DND-41 (cell line): ENCODE measurements at regions not wholly inside any gene's neighbourhood (a gene's known extent, or its start where the extent isn't known, plus 50 kb on each side); places are given as distances from the start of the nearest gene placed in this dataset.

Experiments
- ATAC-seq: fragments of 200-7000 bp; cut with Tn5 transposase; 3 replicates; pipeline ENCODE4 v1.9.1; 2021; ENCODE audit warnings: low read depth; ENCODE audit not compliant: insufficient read depth
- DNase-seq: peaks from one replicate; pipeline ENCODE4 v3.0.0-alpha.2; 2020
- H2AFZ ChIP-seq: 2 replicates; pipeline ENCODE4 v1.6.0; 2012; ENCODE audit warnings: low read depth, low read length
- H3K27ac ChIP-seq: 2 replicates; pipeline ENCODE4 v1.5.1; 2012; ENCODE audit warnings: low read length, inconsistent platforms
- H3K27me3 ChIP-seq: fragments of 200-600 bp; sonication (generic); 2 replicates; pipeline ENCODE4 v1.6.0; 2012; ENCODE audit warnings: low read length, mild to moderate bottlenecking, inconsistent platforms; ENCODE audit not compliant: insufficient read depth, poor library complexity
- H3K36me3 ChIP-seq: 2 replicates; pipeline ENCODE4 v1.5.1; 2012; ENCODE audit warnings: low read length, inconsistent platforms; ENCODE audit not compliant: insufficient read depth
- H3K4me1 ChIP-seq: 2 replicates; pipeline ENCODE4 v1.5.1; 2012; ENCODE audit warnings: mild to moderate bottlenecking, low read length; ENCODE audit not compliant: insufficient read depth
- H3K4me2 ChIP-seq: 2 replicates; pipeline ENCODE4 v1.6.0; 2012; ENCODE audit warnings: mild to moderate bottlenecking, moderate library complexity, low read length, inconsistent platforms; ENCODE audit not compliant: insufficient read depth
- H3K4me3 ChIP-seq, 2 experiments: fragments of 200-600 bp in 1 of 2; shearing (Covaris generic) in 1 of 2; 2 replicates each; pipeline ENCODE4 v1.5.1; 2012 to 2016; ENCODE audit warnings: inconsistent platforms in 2 of 2, low read length in 2 of 2, mild to moderate bottlenecking in 2 of 2, low read depth in 1 of 2, moderate library complexity in 1 of 2
- H3K79me2 ChIP-seq: 2 replicates; pipeline ENCODE4 v1.6.0; 2012; ENCODE audit warnings: low read length, inconsistent platforms; ENCODE audit not compliant: insufficient read depth
- H3K9ac ChIP-seq: 2 replicates; pipeline ENCODE4 v1.6.0; 2012; ENCODE audit warnings: low read depth, mild to moderate bottlenecking, inconsistent platforms, low read length, moderate library complexity
- H3K9me3 ChIP-seq: 2 replicates; pipeline ENCODE4 v1.5.1; 2012; ENCODE audit warnings: low read length, moderate library complexity, mild to moderate bottlenecking, inconsistent platforms; ENCODE audit not compliant: insufficient read depth, severe bottlenecking
- H4K20me1 ChIP-seq: 2 replicates; pipeline ENCODE4 v1.6.0; 2012; ENCODE audit warnings: low read length; ENCODE audit not compliant: insufficient read depth
- CTCF ChIP-seq: IDR thresholded peaks from 2 replicates; pipeline ENCODE4 v1.5.1; 2012; ENCODE audit warnings: borderline replicate concordance, low read length, moderate library complexity, mild to moderate bottlenecking; ENCODE audit not compliant: poor library complexity, severe bottlenecking; ENCODE audit errors: extremely low read depth
- EZH2 ChIP-seq: IDR thresholded peaks from 3 replicates; pipeline ENCODE4 v1.6.1; 2012; ENCODE audit warnings: borderline replicate concordance, low read depth, mild to moderate bottlenecking, moderate library complexity, low read length, inconsistent platforms; ENCODE audit not compliant: severe bottlenecking

GRCh38 chr12:17456486-17456885, 633.5 kb downstream of the RERGL start:
- no peak for ATAC-seq
- Histone ChIP-seq H3K27me3 (no peaks in the 10 kb centered on the region), H3K9ac (no peak overlapping the region), H3K27ac (no peak overlapping the region), H3K4me1 (no peaks in the 10 kb centered on the region), H2AFZ (no peak overlapping the region), H3K9me3 (no peaks in the 10 kb centered on the region), H3K79me2 (no peaks in the 10 kb centered on the region), H3K4me3 (no peak overlapping the region), H3K36me3 (no peaks in the 10 kb centered on the region), H3K4me2 (no peak overlapping the region), H4K20me1 (no peaks in the 10 kb centered on the region)
- no peak for TF ChIP-seq EZH2
- TF ChIP-seq CTCF, result no peak
- no peak for DNase-seq

GRCh38 chr12:17438141-17438540, 651.9 kb downstream of the RERGL start:
- H3K9ac ChIP-seq, result no peak overlapping the region
- no peak for ATAC-seq
- TF ChIP-seq EZH2 (no peak), CTCF (no peak)

GRCh38 chr12:17416748-17417147, 673.2 kb downstream of the RERGL start:
- Histone ChIP-seq H2AFZ (no peak overlapping the region), H3K79me2 (no peaks in the 10 kb centered on the region), H4K20me1 (no peaks in the 10 kb centered on the region), H3K27me3 (no peaks in the 10 kb centered on the region), H3K4me1 (no peaks in the 10 kb centered on the region), H3K36me3 (no peaks in the 10 kb centered on the region), H3K9ac (no peak overlapping the region), H3K4me3 (no peak overlapping the region), H3K4me2 (no peak overlapping the region), H3K9me3 (peaks cover 16% of the 10 kb centered on the region), H3K27ac (no peak overlapping the region)
- no peak for TF ChIP-seq EZH2
- TF ChIP-seq CTCF, result no peak
- no peak for ATAC-seq
- no peak for DNase-seq

More at GRCh38 chr12:17438141-17438540, 651.9 kb downstream of the RERGL start:
- no peak overlapping the region for H3K4me3 ChIP-seq
- no peak for DNase-seq
- H3K27me3 ChIP-seq, result no peaks in the 10 kb centered on the region
- H3K4me2 ChIP-seq, result no peak overlapping the region
- no peak overlapping the region for H3K27ac ChIP-seq
- no peaks in the 10 kb centered on the region for H3K9me3 ChIP-seq
- H3K79me2 ChIP-seq, result no peaks in the 10 kb centered on the region
- H3K36me3 ChIP-seq, result no peaks in the 10 kb centered on the region
- no peaks in the 10 kb centered on the region for H4K20me1 ChIP-seq
- no peaks in the 10 kb centered on the region for H3K4me1 ChIP-seq
- no peak overlapping the region for H2AFZ ChIP-seq

- Histone ChIP-seq H3K4me2 (no peak overlapping the region), H3K36me3 (no peaks in the 10 kb centered on the region), H3K79me2 (no peaks in the 10 kb centered on the region), H3K9me3 (peaks cover 16% of the 10 kb centered on the region), H4K20me1 (no peaks in the 10 kb centered on the region), H3K9ac (no peak overlapping the region), H3K27me3 (no peaks in the 10 kb centered on the region), H3K27ac (no peak overlapping the region), H3K4me3 (no peak overlapping the region), H3K4me1 (no peaks in the 10 kb centered on the region), H2AFZ (no peak overlapping the region)
- no peak for TF ChIP-seq EZH2
- TF ChIP-seq CTCF, result no peak
- ATAC-seq (no peak), DNase-seq (no peak)
Observed at GRCh38 chr12:17414596-17414995, 675.4 kb downstream of the RERGL start.
